NB4 (cell line): ENCODE measurements at regions not wholly inside any gene's neighbourhood (a gene's known extent, or its start where the extent isn't known, plus 50 kb on each side); places are given as distances from the start of the nearest gene placed in this dataset.

Experiments
- CTCF ChIP-seq: IDR thresholded peaks from one replicate; pipeline ENCODE4 v1.5.1; 2012; ENCODE audit warnings: low read depth, low read length
- POLR2A ChIP-seq: IDR thresholded peaks from 2 replicates; pipeline ENCODE4 v1.6.1; 2011; ENCODE audit warnings: mild to moderate bottlenecking; ENCODE audit not compliant: insufficient read length; ENCODE audit errors: extremely low read depth

DNA sequence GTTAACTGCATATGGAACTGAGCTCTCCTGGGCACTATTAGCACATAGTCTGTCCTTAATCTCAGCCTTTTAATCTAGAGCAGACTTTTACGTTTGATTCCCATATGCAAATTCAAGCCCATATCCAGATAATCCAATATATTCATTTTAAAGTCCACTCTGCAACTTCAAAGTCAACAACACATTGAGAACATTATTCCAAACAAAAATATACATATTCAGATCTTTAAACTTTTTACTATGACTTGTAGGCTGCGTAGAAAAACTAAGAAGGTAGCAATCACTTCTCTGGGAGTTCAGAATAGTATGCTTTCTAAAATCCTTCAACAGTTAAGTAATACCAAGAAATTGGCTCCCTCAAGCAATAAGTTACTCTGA lies 499.4 kb downstream of the SPATA31D1 start:
- TF ChIP-seq POLR2A, result no peak
- TF ChIP-seq CTCF, result no peak
